Right atrium auricular region (tissue), 2 donors: ENCODE measurements at regions not wholly inside any gene's neighbourhood (a gene's known extent, or its start where the extent isn't known, plus 50 kb on each side); places are given as distances from the start of the nearest gene placed in this dataset.

Experiments
- DNase-seq: peaks from one replicate; pipeline ENCODE4 v3.0.0-alpha.2; 2019; ENCODE audit warnings: low spot score
- H3K27ac ChIP-seq, 2 donors: fragments of 200-600 bp; sonication (generic); 1 replicate in 1 of 2; 2 replicates in 1 of 2; pipeline ENCODE4 v1.5.1; 2016 to 2019
- H3K27me3 ChIP-seq, 2 donors: fragments of 200-600 bp; sonication (generic); one replicate each; pipeline versions ENCODE4 v1.5.1 to v1.6.0; 2017 to 2019
- H3K36me3 ChIP-seq: fragments of 200-600 bp; sonication (generic); one replicate; pipeline ENCODE4 v1.5.1; 2016
- H3K4me1 ChIP-seq, 2 donors: fragments of 200-600 bp; sonication (generic); one replicate each; pipeline versions ENCODE4 v1.5.1 to v1.6.0; 2017 to 2019
- H3K4me3 ChIP-seq, 2 donors: fragments of 200-600 bp; sonication (generic); 1 replicate in 1 of 2; 2 replicates in 1 of 2; pipeline ENCODE4 v1.5.1; 2017 to 2019; ENCODE audit warnings: mild to moderate bottlenecking in 1 of 2, moderate library complexity in 1 of 2
- H3K9me3 ChIP-seq, 2 donors: fragments of 200-600 bp; sonication (generic); one replicate each; pipeline ENCODE4 v1.5.1; 2019
- CTCF ChIP-seq, 2 donors: fragments of 200-600 bp; sonication (generic); IDR thresholded peaks; one replicate each; pipeline ENCODE4 v1.5.1; 2019; ENCODE audit warnings: antibody characterized with exemption in 2 of 2

GRCh38 chr11:123301013-123301591 lies 106.1 kb upstream of the CLMP start:
- Histone ChIP-seq H3K9me3 (no peaks in the 10 kb centered on the region), H3K4me1 (peaks cover 0 to 15% of the 10 kb centered on the region in 2 donors), H3K4me3 (peak overlapping the region in 1 of 2 donors; percentile 49), H3K36me3 (no peaks in the 10 kb centered on the region), H3K27ac (no peak overlapping the region), H3K27me3 (no peaks in the 10 kb centered on the region)
- no peak for DNase-seq
- TF ChIP-seq CTCF (IDR thresholded peaks at IDR 0.05): no peak

GRCh38 chr11:123299721-123300120 lies 104.7 kb upstream of the CLMP start:
- H3K9me3 ChIP-seq: no peaks in the 10 kb centered on the region
- no peak for DNase-seq
- no peak for TF ChIP-seq CTCF (IDR thresholded peaks at IDR 0.05)

GRCh38 chr11:123298488-123299447 lies 103.7 kb upstream of the CLMP start:
- H3K27me3 ChIP-seq: no peaks in the 10 kb centered on the region
- no peak for DNase-seq
- peaks cover 0 to 15% of the 10 kb centered on the region in 2 donors for H3K4me1 ChIP-seq
- no peak overlapping the region for H3K4me3 ChIP-seq
- no peak for TF ChIP-seq CTCF (IDR thresholded peaks at IDR 0.05)
- H3K36me3 ChIP-seq: no peaks in the 10 kb centered on the region
- no peaks in the 10 kb centered on the region for H3K9me3 ChIP-seq
- no peak overlapping the region for H3K27ac ChIP-seq

More at GRCh38 chr11:123299721-123300120, 104.7 kb upstream of the CLMP start:
- Histone ChIP-seq H3K4me1 (peaks cover 0 to 15% of the 10 kb centered on the region in 2 donors), H3K4me3 (no peak overlapping the region), H3K27me3 (no peaks in the 10 kb centered on the region), H3K36me3 (no peaks in the 10 kb centered on the region), H3K27ac (no peak overlapping the region)

GRCh38 chr11:123292647-123293046 lies 97.6 kb upstream of the CLMP start:
- Histone ChIP-seq H3K9me3 (no peaks in the 10 kb centered on the region), H3K4me1 (no peaks in the 10 kb centered on the region), H3K36me3 (no peaks in the 10 kb centered on the region), H3K4me3 (no peak overlapping the region), H3K27ac (no peak overlapping the region), H3K27me3 (no peaks in the 10 kb centered on the region)
- no peak for DNase-seq
- TF ChIP-seq CTCF (IDR thresholded peaks at IDR 0.05): no peak

GRCh38 chr11:123291201-123291869 lies 96.3 kb upstream of the CLMP start:
- Histone ChIP-seq H3K4me1 (no peaks in the 10 kb centered on the region), H3K4me3 (no peak overlapping the region), H3K36me3 (no peaks in the 10 kb centered on the region), H3K27ac (no peak overlapping the region), H3K27me3 (no peaks in the 10 kb centered on the region), H3K9me3 (no peaks in the 10 kb centered on the region)
- no peak for DNase-seq
- TF ChIP-seq CTCF (IDR thresholded peaks at IDR 0.05): no peak
